22Rv1 (cell line): ENCODE measurements at regions not wholly inside any gene's neighbourhood (a gene's known extent, or its start where the extent isn't known, plus 50 kb on each side); places are given as distances from the start of the nearest gene placed in this dataset.

ENCODE experiments used
- H3K27ac ChIP-seq: fragments of 450-650 bp; 2 replicates; pipeline ENCODE4 v1.5.1; 2017
- CTCF ChIP-seq: fragments of 450-650 bp; IDR thresholded peaks from 2 replicates; pipeline ENCODE4 v1.5.1; 2017; ENCODE audit warnings: mild to moderate bottlenecking
- ZFX ChIP-seq: fragments of 450-650 bp; IDR thresholded peaks from 2 replicates; pipeline ENCODE4 v1.6.1; 2017; ENCODE audit warnings: antibody characterized with exemption, borderline replicate concordance

DNA sequence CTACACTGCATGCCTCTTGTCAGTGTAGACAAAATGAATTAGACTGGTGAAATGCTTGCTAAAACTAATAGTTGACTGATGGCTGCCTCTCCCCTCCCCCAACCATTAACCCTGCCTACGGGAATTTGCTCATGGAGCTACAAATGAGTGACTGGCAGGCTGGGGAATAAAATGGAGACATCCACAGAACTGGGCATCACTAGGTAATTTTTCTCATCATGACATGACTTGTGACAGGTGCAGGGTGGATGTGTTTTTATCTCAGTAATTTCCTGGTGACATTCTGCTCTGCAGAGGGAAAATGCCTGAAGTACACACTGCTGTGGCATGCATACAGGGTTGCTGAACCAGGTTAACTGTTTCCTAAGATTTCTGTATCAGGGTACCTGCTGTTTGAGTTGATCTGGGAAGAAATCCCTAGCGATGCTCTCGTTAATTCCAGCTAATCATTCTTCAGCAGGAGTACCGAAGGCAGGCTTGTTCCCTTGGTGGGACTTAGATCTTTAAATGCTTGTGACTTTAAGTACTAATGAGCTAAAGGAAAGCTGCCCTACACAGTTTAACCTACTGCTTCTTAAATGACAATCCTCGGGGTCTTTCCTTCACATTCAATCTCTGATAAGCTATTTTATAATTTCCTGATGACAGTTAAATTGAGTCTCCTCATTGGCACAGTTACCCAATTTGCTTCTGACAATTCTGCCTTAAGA lies 376.3 kb upstream of the LCORL start:
- TF ChIP-seq CTCF (no peak), ZFX (no peak)

GRCh38 chr4:18394656-18395055 lies 373.1 kb upstream of the LCORL start:
- no peak overlapping the region for H3K27ac ChIP-seq
- TF ChIP-seq CTCF (no peak), ZFX (no peak)

More for the DNA sequence above, 376.3 kb upstream of the LCORL start:
- H3K27ac ChIP-seq, result no peak overlapping the region

GRCh38 chr4:18391354-18391728 lies 369.8 kb upstream of the LCORL start:
- no peak for TF ChIP-seq CTCF
- no peak for TF ChIP-seq ZFX
- H3K27ac ChIP-seq, result no peak overlapping the region

DNA sequence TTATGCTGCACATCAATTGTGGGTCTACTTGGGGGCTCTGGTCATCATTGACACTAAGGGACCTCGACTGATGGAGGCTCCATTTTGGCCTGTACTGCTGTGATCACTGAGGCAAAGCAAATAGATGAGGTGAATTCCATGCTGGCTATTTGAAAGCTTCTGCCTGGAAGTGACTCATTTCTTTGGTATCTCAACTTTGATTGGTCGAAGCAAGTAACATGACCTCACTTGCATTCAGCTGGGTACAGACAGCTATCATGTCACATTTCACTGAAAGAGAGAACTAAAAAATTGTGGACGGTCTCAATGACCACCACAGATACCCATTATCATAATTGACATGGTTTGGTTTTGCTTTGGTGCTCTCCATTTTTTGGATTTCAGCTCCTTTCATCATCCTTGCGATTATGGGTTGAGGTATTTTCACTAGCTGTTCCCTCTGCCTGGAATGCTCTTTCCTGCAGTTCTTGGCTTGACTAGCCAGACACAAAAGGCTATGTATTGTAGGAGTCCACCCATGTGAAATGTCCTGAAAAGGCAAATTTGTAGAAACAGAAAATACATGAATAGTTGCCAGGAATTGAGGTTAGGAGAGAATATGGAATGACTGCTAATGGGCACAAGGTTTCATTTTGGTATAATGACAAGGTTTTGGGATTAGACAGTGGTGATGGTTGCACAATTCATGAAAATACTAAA lies 369.2 kb upstream of the LCORL start:
- no peak overlapping the region for H3K27ac ChIP-seq
- TF ChIP-seq ZFX (no peak), CTCF (no peak)

GRCh38 chr4:18389115-18389514 lies 367.6 kb upstream of the LCORL start:
- no peak overlapping the region for H3K27ac ChIP-seq
- no peak for TF ChIP-seq CTCF
- TF ChIP-seq ZFX, result no peak

DNA sequence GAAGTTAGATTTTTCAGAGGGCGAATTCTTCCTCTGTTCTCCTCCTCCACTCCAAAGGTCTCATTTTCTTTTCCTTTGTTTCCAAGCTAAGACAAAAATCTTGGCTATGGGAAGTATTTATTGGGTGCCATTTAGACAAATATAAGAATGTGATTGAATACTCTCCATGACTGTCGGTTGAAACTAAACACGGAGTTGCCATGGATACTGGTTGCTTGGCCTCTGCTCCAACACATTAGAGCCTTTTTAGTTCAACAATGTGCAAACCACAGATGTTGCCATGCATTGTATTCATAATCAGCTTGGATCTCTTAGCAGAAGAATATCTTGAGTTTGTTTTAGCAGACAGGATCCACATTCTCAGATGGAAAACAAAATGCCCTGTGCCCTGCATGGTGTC lies 366.5 kb upstream of the LCORL start:
- TF ChIP-seq CTCF (no peak), ZFX (no peak)
- no peak overlapping the region for H3K27ac ChIP-seq

DNA sequence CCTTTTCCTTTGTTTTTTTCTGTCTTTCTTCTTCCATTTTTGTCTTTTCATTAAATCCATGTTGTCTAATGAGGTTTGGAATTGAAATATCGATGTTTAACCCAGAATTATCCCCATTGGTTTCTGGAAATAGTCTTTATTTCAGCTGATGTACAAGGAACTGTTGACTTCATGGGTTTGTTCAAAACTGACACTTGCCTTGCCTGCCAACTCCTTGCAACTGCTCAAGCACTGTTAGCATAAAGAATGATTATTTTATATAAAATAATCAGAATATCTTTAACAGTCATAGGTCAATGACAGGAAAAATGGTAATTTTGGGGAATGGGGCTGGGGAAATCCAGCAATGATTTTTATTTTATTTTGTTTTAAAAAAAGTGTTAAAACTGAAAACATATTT lies 359.6 kb upstream of the LCORL start:
- no peak for TF ChIP-seq ZFX
- no peak for TF ChIP-seq CTCF
- H3K27ac ChIP-seq, result no peak overlapping the region
